ENCODE measurements at regions not wholly inside any gene's neighbourhood (a gene's known extent, or its start where the extent isn't known, plus 50 kb on each side); places are given as distances from the start of the nearest gene placed in this dataset.

DNA sequence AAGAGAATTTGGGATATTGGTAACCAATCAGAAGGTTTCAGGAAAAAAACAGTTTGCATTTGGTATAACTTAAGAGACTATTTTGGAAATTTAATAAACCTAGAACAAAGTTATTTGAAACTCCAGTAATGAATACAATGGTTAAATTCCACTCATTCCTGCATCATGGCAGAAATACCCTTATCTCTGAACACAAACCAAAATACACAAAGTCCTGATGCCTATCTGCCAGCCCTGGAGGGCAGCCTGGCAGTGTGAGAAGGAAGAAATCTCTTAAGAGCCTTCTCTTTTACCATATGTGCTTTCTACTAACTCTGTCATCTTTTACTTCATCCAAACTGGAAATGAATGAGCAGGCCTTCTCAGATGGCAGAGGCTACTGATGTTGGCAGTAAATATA, 147.1 kb upstream of the LYZL1 start:
- no peak overlapping the region for H3K4me3 ChIP-seq

DNA sequence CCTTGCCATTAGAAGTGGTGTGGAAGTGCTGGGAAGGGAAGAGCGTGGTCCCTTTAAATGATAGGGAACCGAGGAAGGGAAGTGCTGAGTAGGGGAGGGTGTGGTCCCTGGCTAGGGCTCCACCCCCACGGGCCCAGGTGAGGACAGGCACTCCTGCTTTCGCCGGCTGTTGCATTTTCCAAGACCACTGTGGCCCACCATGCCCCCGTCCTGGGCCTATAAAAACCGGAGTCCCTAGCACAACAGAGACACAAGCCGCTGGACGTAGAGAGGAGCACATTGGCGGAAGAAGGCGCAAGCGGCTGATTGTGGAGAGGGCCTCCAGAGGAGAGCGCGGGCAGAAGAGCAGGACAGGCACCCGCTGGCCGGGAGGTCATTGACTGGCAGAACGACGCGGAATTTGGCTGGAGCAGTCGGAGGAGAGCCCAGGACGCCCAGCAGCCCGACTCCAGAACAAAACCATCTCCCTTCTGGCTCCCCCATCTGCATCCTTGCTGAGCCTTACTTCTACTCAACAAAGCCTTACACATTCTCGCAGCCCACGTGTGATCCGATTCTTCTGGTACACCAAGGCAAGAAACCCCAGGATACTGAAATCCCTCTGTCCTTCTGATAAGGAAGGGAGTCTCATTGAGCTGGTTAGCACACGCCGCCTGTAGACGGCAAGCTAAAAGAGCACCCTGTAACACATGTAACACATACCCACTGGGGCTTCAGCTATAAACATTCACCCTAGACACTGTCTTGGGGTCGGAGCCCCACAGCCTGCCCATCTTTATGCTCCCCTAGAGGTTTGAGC, 146.2 kb upstream of the LYZL1 start:
- Histone ChIP-seq H3K27me3 (no peaks in the 10 kb centered on the region), H3K27ac (no peak overlapping the region), H3K9me3 (no peaks in the 10 kb centered on the region), H3K4me1 (peaks cover 7% of the 10 kb centered on the region), H3K36me3 (ENCODE audit: low read depth, missing control alignments) (no peaks in the 10 kb centered on the region), H3K4me3 (peak overlapping the region in 1 of 2 donors; percentile 34)
- DNase-seq = peak; percentile 39
- TF ChIP-seq, protein P1, sequence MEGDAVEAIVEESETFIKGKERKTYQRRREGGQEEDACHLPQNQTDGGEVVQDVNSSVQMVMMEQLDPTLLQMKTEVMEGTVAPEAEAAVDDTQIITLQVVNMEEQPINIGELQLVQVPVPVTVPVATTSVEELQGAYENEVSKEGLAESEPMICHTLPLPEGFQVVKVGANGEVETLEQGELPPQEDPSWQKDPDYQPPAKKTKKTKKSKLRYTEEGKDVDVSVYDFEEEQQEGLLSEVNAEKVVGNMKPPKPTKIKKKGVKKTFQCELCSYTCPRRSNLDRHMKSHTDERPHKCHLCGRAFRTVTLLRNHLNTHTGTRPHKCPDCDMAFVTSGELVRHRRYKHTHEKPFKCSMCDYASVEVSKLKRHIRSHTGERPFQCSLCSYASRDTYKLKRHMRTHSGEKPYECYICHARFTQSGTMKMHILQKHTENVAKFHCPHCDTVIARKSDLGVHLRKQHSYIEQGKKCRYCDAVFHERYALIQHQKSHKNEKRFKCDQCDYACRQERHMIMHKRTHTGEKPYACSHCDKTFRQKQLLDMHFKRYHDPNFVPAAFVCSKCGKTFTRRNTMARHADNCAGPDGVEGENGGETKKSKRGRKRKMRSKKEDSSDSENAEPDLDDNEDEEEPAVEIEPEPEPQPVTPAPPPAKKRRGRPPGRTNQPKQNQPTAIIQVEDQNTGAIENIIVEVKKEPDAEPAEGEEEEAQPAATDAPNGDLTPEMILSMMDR (IDR thresholded peaks at IDR 0.05) = no peak
- no peak for TF ChIP-seq POLR2A (IDR thresholded peaks at IDR 0.05)
- intact Hi-C loops (cut with DNase I; ENCODE audit: low total_unique reads) = no loop called here
- 52 to 69% methylated on average over 26 to 29 of the region's 29 CpGs for WGBS, 2 donors

More for the DNA sequence above, 147.1 kb upstream of the LYZL1 start:
- H3K27me3 ChIP-seq = no peaks in the 10 kb centered on the region
- peaks cover 7% of the 10 kb centered on the region for H3K4me1 ChIP-seq
- no peak overlapping the region for H3K27ac ChIP-seq
- no peaks in the 10 kb centered on the region for H3K36me3 ChIP-seq (ENCODE audit: low read depth, missing control alignments)
- TF ChIP-seq POLR2A (IDR thresholded peaks at IDR 0.05) = no peak
- TF ChIP-seq, protein P1 (IDR thresholded peaks at IDR 0.05) = no peak
- DNase-seq = no peak
- no peaks in the 10 kb centered on the region for H3K9me3 ChIP-seq
- intact Hi-C loops (cut with DNase I; ENCODE audit: low total_unique reads) = no loop called here

- no peaks in the 10 kb centered on the region for H3K36me3 ChIP-seq (ENCODE audit: low read depth, missing control alignments)
- H3K4me3 ChIP-seq = no peak overlapping the region
- no peak for DNase-seq
- 78 to 94% methylated on average over 2 of the region's 2 CpGs for WGBS, 2 donors
- no peaks in the 10 kb centered on the region for H3K27me3 ChIP-seq
- peaks cover 7% of the 10 kb centered on the region for H3K4me1 ChIP-seq
- TF ChIP-seq, protein P1 (IDR thresholded peaks at IDR 0.05) = no peak
- TF ChIP-seq POLR2A (IDR thresholded peaks at IDR 0.05) = no peak
- no peaks in the 10 kb centered on the region for H3K9me3 ChIP-seq
- intact Hi-C loops (cut with DNase I; ENCODE audit: low total_unique reads) = no loop called here
- no peak overlapping the region for H3K27ac ChIP-seq
Measured at GRCh38 chr10:29144126-29144525, 144.7 kb upstream of the LYZL1 start.

- no peak for DNase-seq
- WGBS, 2 donors = 72 to 84% methylated on average over 3 of the region's 3 CpGs
- TF ChIP-seq, protein P1 (IDR thresholded peaks at IDR 0.05) = no peak
- no peak for TF ChIP-seq POLR2A (IDR thresholded peaks at IDR 0.05)
- intact Hi-C loops (cut with DNase I; ENCODE audit: low total_unique reads) = no loop called here
- Histone ChIP-seq H3K27me3 (no peaks in the 10 kb centered on the region), H3K9me3 (no peaks in the 10 kb centered on the region), H3K4me3 (no peak overlapping the region), H3K36me3 (ENCODE audit: low read depth, missing control alignments) (no peaks in the 10 kb centered on the region), H3K27ac (no peak overlapping the region), H3K4me1 (peaks cover 12% of the 10 kb centered on the region)
Measured at GRCh38 chr10:29146311-29147100, 142.4 kb upstream of the LYZL1 start.
